Fibroblast of pulmonary artery (primary cell): ENCODE measurements at regions not wholly inside any gene's neighbourhood (a gene's known extent, or its start where the extent isn't known, plus 50 kb on each side); places are given as distances from the start of the nearest gene placed in this dataset.

ENCODE experiments used
- DNase-seq: peaks from one replicate; pipeline ENCODE4 v3.0.0-alpha.2; 2010; ENCODE audit warnings: low read depth
- H3K4me3 ChIP-seq: replicated peaks from 2 replicates; pipeline ENCODE4 v1.5.1; 2011; ENCODE audit warnings: low read depth, mild to moderate bottlenecking, control low read depth, low read length, moderate library complexity
- CTCF ChIP-seq: IDR thresholded peaks from 2 replicates; pipeline ENCODE4 v1.5.1; 2011; ENCODE audit warnings: mild to moderate bottlenecking, control low read depth, low read length, inconsistent platforms; ENCODE audit errors: missing control alignments

DNA sequence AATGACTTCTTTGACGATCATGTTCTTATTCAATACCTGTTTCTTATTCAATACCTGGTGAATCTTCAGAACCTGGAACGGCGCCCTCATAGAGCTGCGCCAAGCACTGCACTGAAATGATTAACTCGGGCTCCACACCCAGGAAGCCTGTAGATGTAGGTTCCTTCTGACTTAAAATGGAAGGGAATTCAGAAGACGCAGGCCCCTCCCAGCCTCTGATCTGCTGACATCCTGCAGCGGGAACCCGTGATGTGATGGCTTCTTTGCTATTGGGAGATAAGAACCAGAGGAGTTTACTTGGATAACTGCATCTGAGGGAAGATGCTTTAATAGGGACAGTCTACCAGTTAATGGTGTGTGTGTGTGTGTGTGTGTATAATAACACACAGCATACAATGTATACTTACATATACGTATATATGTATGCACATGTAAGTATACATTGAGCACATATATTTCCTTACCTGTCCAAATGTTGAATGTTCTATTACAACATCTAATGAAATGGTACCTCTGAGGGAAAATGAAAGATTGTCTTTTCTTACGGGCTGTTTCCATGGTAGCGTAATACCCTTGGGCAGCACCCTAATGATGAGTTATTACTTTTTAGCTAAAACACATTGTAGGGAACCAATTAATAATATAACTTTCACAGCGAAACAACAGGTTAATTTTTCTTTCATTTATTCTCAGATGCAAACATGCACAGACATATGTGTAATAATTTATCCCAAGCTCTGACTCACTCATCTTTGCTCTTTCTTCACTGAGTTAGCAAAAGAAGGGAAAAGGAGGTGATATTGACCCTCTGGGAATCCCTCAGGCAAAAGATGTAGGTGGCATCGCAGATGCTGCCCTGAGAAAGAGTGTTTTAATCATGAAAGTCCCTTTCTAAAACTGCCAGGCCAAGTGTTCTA, 379.8 kb downstream of the SIPA1L2 start:
- TF ChIP-seq CTCF: no peak
- DNase-seq: no peak
- no peak overlapping the region for H3K4me3 ChIP-seq

- no peak for DNase-seq
- no peak for TF ChIP-seq CTCF
- no peak overlapping the region for H3K4me3 ChIP-seq
Measured at GRCh38 chr1:232249339-232249738, 380.6 kb downstream of the SIPA1L2 start.

DNA sequence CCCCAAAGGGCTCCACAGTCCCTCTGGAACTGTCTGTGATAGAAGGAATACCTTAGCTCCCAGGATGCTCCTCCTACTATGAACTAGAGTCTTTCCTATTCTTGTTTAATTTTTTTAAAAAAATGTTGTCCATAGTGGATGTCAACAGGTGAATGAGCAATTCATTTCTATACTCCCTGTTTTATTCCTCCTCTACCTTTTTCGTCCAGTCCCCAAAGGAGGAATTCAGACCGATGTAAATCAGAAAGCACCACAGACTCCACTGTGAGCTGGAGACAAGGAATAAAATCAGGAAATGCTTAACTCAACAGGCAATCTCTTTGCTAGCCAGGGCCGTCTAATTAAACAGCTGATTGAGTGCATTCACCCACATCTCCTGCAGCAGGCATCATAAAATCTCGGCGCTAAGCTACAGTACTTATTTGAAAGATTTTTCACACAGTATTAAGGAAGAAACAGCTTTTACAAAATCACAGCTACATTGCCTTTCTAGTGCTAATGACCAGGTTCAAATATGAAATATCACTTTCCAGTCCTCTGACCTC, 381.6 kb downstream of the SIPA1L2 start:
- H3K4me3 ChIP-seq: no peak overlapping the region
- no peak for TF ChIP-seq CTCF
- no peak for DNase-seq

- DNase-seq: no peak
- no peak overlapping the region for H3K4me3 ChIP-seq
- TF ChIP-seq CTCF: no peak
Measured at GRCh38 chr1:232247669-232248068, 382.3 kb downstream of the SIPA1L2 start.

GRCh38 chr1:232244426-232244825, 385.5 kb downstream of the SIPA1L2 start:
- no peak for TF ChIP-seq CTCF
- DNase-seq: no peak

DNA sequence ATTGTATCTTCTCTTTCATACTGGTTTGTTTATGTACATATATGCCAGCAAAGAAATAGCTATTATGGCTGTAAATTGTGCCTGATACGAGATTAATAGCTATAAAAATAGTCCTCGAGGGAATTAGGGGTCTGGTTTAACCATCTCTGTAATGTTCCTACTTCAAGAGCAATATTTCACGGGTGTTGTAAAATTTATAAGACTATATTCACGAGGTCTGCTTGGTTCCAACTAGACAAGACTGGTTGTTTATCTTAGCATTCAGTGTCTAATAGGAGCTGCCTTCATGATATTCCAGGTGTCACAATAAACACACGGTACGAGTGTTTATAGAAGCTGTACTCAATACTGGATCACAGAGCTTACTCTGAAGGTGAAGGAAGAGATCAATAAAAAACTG, 389.9 kb downstream of the SIPA1L2 start:
- no peak for DNase-seq
- TF ChIP-seq CTCF: no peak

More at GRCh38 chr1:232244426-232244825, 385.5 kb downstream of the SIPA1L2 start:
- H3K4me3 ChIP-seq: no peak overlapping the region

More for the DNA sequence above, 389.9 kb downstream of the SIPA1L2 start:
- no peak overlapping the region for H3K4me3 ChIP-seq
